HG02981 (cell line): ENCODE measurements at regions not wholly inside any gene's neighbourhood (a gene's known extent, or its start where the extent isn't known, plus 50 kb on each side); places are given as distances from the start of the nearest gene placed in this dataset.
"Not testable (repeated sequence)": the region's sequence is repeated elsewhere in the genome, so short reads cannot be mapped to it uniquely, and the experiment has no call there.

ENCODE experiments used
- ATAC-seq: cut with Tn5 transposase; IDR thresholded peaks from one replicate; pipeline ENCODE4 v1.9.1; 2021; ENCODE audit warnings: mild to moderate bottlenecking, moderate library complexity; ENCODE audit not compliant: unreplicated experiment

- ATAC-seq = no peak
Measured at GRCh38 chr11:110347660-110348059, 51.2 kb upstream of the RDX start.

GRCh38 chr11:110349138-110349996, 53.0 kb upstream of the RDX start:
- peak; percentile 77 for ATAC-seq

GRCh38 chr11:110349997-110350383, 53.6 kb upstream of the RDX start:
- ATAC-seq = not testable (repeated sequence)

- no peak for ATAC-seq
Measured at GRCh38 chr11:110355011-110355744, 58.8 kb upstream of the RDX start.

GRCh38 chr11:110356762-110357671, 60.6 kb upstream of the RDX start:
- ATAC-seq = no peak

- no peak for ATAC-seq
Measured at GRCh38 chr11:110358336-110358735, 61.9 kb upstream of the RDX start.

GRCh38 chr11:110360781-110361408, 64.5 kb upstream of the RDX start:
- not testable (repeated sequence) for ATAC-seq

- ATAC-seq = no peak
Measured at GRCh38 chr11:110362971-110363509, 66.6 kb upstream of the RDX start.

GRCh38 chr11:110366291-110366690, 63.5 kb upstream of the FDX1 start:
- ATAC-seq = no peak

GRCh38 chr11:110367571-110367970, 62.2 kb upstream of the FDX1 start:
- ATAC-seq = no peak

GRCh38 chr11:110371084-110371483, 58.7 kb upstream of the FDX1 start:
- ATAC-seq = no peak

- peak; percentile 84 for ATAC-seq
Measured at GRCh38 chr11:110373051-110373702, 56.6 kb upstream of the FDX1 start.

- ATAC-seq = no peak
Measured at GRCh38 chr11:110374921-110375320, 54.8 kb upstream of the FDX1 start.

GRCh38 chr11:110375351-110375750, 54.4 kb upstream of the FDX1 start:
- no peak for ATAC-seq

- ATAC-seq = no peak
Measured at GRCh38 chr11:110376021-110376420, 53.7 kb upstream of the FDX1 start.

GRCh38 chr11:110376711-110377324, 52.9 kb upstream of the FDX1 start:
- ATAC-seq = peak; percentile 48

- no peak for ATAC-seq
Measured at GRCh38 chr11:110377434-110377833, 52.3 kb upstream of the FDX1 start.

GRCh38 chr11:110379261-110379660, 50.5 kb upstream of the FDX1 start:
- ATAC-seq = no peak

- no peak for ATAC-seq
Measured at GRCh38 chr11:110379936-110380335, 49.8 kb upstream of the FDX1 start.
